ENCODE measurements at regions not wholly inside any gene's neighbourhood (a gene's known extent, or its start where the extent isn't known, plus 50 kb on each side); places are given as distances from the start of the nearest gene placed in this dataset.

- DNase-seq (ENCODE audit: insufficient read length) = no peak
- no peak for FAIRE-seq
- TF ChIP-seq TAF1 (IDR thresholded peaks at IDR 0.05; ENCODE audit: borderline replicate concordance, low read depth, low read length) (no peak), POLR2AphosphoS5 (IDR thresholded peaks at IDR 0.05; ENCODE audit: low read depth, low read length) (no peak), POLR2A (IDR thresholded peaks at IDR 0.05; ENCODE audit: low read depth, low read length) (no peak)
Measured at GRCh38 chr13:74975111-74975510, 506.9 kb downstream of the TBC1D4 start.

- FAIRE-seq (no peak), DNase-seq (ENCODE audit: insufficient read length) (no peak)
- TF ChIP-seq POLR2A (IDR thresholded peaks at IDR 0.05; ENCODE audit: low read depth, low read length) (no peak), TAF1 (IDR thresholded peaks at IDR 0.05; ENCODE audit: borderline replicate concordance, low read depth, low read length) (no peak)
Measured at GRCh38 chr13:74973935-74974879, 507.8 kb downstream of the TBC1D4 start.

GRCh38 chr13:74969419-74969818, 512.5 kb downstream of the TBC1D4 start:
- DNase-seq (ENCODE audit: insufficient read length) = no peak
- TF ChIP-seq POLR2A (IDR thresholded peaks at IDR 0.05; ENCODE audit: low read depth, low read length) (no peak), POLR2AphosphoS5 (IDR thresholded peaks at IDR 0.05; ENCODE audit: low read depth, low read length) (no peak), TAF1 (IDR thresholded peaks at IDR 0.05; ENCODE audit: borderline replicate concordance, low read depth, low read length) (no peak)
- FAIRE-seq = no peak

- DNase-seq (ENCODE audit: insufficient read length) = no peak
- TF ChIP-seq TAF1 (IDR thresholded peaks at IDR 0.05; ENCODE audit: borderline replicate concordance, low read depth, low read length) = no peak
- no peak for TF ChIP-seq POLR2A (IDR thresholded peaks at IDR 0.05; ENCODE audit: low read depth, low read length)
- TF ChIP-seq POLR2AphosphoS5 (IDR thresholded peaks at IDR 0.05; ENCODE audit: low read depth, low read length) = no peak
- FAIRE-seq = no peak
Measured at GRCh38 chr13:74966814-74967424, 515.0 kb downstream of the TBC1D4 start.

GRCh38 chr13:74966275-74966674, 515.7 kb downstream of the TBC1D4 start:
- DNase-seq (ENCODE audit: insufficient read length) = no peak
- TF ChIP-seq POLR2A (IDR thresholded peaks at IDR 0.05; ENCODE audit: low read depth, low read length) = no peak
- no peak for TF ChIP-seq TAF1 (IDR thresholded peaks at IDR 0.05; ENCODE audit: borderline replicate concordance, low read depth, low read length)
- no peak for TF ChIP-seq POLR2AphosphoS5 (IDR thresholded peaks at IDR 0.05; ENCODE audit: low read depth, low read length)
- no peak for FAIRE-seq

- TF ChIP-seq POLR2AphosphoS5 (IDR thresholded peaks at IDR 0.05; ENCODE audit: low read depth, low read length) (no peak), POLR2A (IDR thresholded peaks at IDR 0.05; ENCODE audit: low read depth, low read length) (no peak), TAF1 (IDR thresholded peaks at IDR 0.05; ENCODE audit: borderline replicate concordance, low read depth, low read length) (no peak)
- DNase-seq (ENCODE audit: insufficient read length) (no peak), FAIRE-seq (no peak)
Measured at GRCh38 chr13:74945637-74946036, 536.3 kb downstream of the TBC1D4 start.

- TF ChIP-seq POLR2AphosphoS5 (IDR thresholded peaks at IDR 0.05; ENCODE audit: low read depth, low read length) (no peak), POLR2A (IDR thresholded peaks at IDR 0.05; ENCODE audit: low read depth, low read length) (no peak), TAF1 (IDR thresholded peaks at IDR 0.05; ENCODE audit: borderline replicate concordance, low read depth, low read length) (no peak)
- FAIRE-seq (no peak), DNase-seq (ENCODE audit: insufficient read length) (no peak)
Measured at GRCh38 chr13:74931698-74932433, 550.1 kb downstream of the TBC1D4 start.

GRCh38 chr13:74930402-74931165, 551.4 kb downstream of the TBC1D4 start:
- DNase-seq (ENCODE audit: insufficient read length) = no peak
- FAIRE-seq = no peak
- TF ChIP-seq TAF1 (IDR thresholded peaks at IDR 0.05; ENCODE audit: borderline replicate concordance, low read depth, low read length) (no peak), POLR2AphosphoS5 (IDR thresholded peaks at IDR 0.05; ENCODE audit: low read depth, low read length) (no peak), POLR2A (IDR thresholded peaks at IDR 0.05; ENCODE audit: low read depth, low read length) (no peak)

- FAIRE-seq (no peak), DNase-seq (ENCODE audit: insufficient read length) (no peak)
- TF ChIP-seq POLR2A (IDR thresholded peaks at IDR 0.05; ENCODE audit: low read depth, low read length) = no peak
- no peak for TF ChIP-seq POLR2AphosphoS5 (IDR thresholded peaks at IDR 0.05; ENCODE audit: low read depth, low read length)
- TF ChIP-seq TAF1 (IDR thresholded peaks at IDR 0.05; ENCODE audit: borderline replicate concordance, low read depth, low read length) = no peak
Measured at GRCh38 chr13:74929436-74929835, 552.5 kb downstream of the TBC1D4 start.

GRCh38 chr13:74927823-74928222, 554.1 kb downstream of the TBC1D4 start:
- FAIRE-seq = peak; percentile 48
- no peak for TF ChIP-seq POLR2AphosphoS5 (IDR thresholded peaks at IDR 0.05; ENCODE audit: low read depth, low read length)
- TF ChIP-seq POLR2A (IDR thresholded peaks at IDR 0.05; ENCODE audit: low read depth, low read length) = no peak
- TF ChIP-seq TAF1 (IDR thresholded peaks at IDR 0.05; ENCODE audit: borderline replicate concordance, low read depth, low read length) = no peak
- DNase-seq (ENCODE audit: insufficient read length) = no peak

GRCh38 chr13:74922963-74923362, 559.0 kb downstream of the TBC1D4 start:
- no peak for FAIRE-seq
- TF ChIP-seq TAF1 (IDR thresholded peaks at IDR 0.05; ENCODE audit: borderline replicate concordance, low read depth, low read length) (no peak), POLR2A (IDR thresholded peaks at IDR 0.05; ENCODE audit: low read depth, low read length) (no peak), POLR2AphosphoS5 (IDR thresholded peaks at IDR 0.05; ENCODE audit: low read depth, low read length) (no peak)
- no peak for DNase-seq (ENCODE audit: insufficient read length)

Data from GM12892 (cell line).